NCI-H187 treated with DMSO at 0.1 percent for 48 hours (cell line): ENCODE measurements at regions not wholly inside any gene's neighbourhood (a gene's known extent, or its start where the extent isn't known, plus 50 kb on each side); places are given as distances from the start of the nearest gene placed in this dataset.
"Not testable (repeated sequence)": the region's sequence is repeated elsewhere in the genome, so short reads cannot be mapped to it uniquely, and the experiment has no call there.

Experiments used
- DNase-seq: peaks from one replicate; lab custom pipeline; 2025; lab: John Stamatoyannopoulos, UW

- DNase-seq: peak; percentile 13
Measured at GRCh38 chr4:157779081-157779480, 393.7 kb downstream of the GASK1B start.

DNA sequence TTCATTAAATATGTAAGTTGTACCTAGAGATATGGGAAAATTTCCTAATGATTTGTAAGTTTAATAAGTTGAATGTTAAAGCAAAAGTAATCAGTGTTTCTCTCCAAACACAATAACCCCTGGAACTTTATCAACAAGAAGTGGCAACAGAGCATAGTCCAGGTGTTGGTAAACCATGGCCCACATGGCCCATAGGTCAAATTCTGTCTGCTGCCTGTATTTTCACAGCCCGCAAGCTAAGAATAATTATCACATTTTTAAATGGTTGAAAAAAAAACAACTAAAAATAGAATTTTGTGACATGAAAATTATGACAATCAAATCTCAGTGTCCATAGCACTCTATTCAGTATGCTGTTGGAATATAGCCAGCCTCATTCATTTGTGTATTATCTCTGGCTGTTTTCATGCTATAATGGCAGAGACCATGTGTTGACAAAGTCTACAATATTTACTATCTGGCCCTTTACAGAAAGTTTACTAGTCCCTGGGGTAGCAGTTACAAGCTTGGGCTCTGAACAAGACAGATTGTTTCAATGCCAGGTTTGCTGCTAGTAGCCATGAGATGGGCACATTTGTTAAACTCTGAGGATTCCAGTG is 395.8 kb downstream of the GASK1B start:
- no peak for DNase-seq

GRCh38 chr4:157775971-157776370 is 396.9 kb downstream of the GASK1B start:
- no peak for DNase-seq

DNA sequence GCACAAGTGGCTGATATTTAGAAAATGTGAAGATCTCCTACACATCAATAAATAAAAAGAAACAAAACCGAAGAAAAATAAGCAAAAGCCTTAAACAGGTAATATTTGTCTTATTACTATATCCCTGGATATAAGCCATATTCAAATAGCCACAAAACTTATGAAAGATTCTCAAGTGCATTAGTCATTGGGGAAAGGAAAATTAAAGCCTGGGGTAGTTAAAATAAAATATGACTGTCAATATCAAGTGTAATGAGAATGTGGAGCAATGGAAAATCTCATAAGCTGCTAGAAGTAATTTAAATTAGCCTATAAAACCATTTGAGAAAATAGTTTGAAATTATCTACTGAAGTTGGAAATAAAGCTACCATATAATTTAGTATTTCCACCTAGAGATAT is 399.9 kb downstream of the GASK1B start:
- no peak for DNase-seq

DNA sequence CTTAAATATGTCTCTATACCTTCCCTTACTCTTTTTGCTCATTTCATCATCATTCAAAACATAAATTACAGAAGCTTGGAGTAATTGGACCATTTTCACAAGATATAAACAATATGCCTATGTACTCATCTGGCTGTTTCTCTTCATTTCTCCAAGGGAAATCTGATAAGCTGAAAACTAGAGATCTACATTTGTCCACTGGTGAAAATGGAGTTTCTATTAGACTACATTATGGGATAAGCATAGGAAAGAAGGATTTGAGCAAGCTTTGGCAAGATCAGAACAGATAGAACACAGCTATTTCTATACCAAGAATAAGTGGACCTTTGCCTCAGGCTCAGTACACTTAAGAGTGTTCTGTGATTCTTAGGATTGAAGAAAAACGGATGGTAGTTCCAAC is 404.4 kb downstream of the GASK1B start:
- DNase-seq: no peak

GRCh38 chr4:157763490-157763889 is 409.3 kb downstream of the GASK1B start:
- no peak for DNase-seq

GRCh38 chr4:157754410-157754809 is 418.4 kb downstream of the GASK1B start:
- DNase-seq: no peak

DNA sequence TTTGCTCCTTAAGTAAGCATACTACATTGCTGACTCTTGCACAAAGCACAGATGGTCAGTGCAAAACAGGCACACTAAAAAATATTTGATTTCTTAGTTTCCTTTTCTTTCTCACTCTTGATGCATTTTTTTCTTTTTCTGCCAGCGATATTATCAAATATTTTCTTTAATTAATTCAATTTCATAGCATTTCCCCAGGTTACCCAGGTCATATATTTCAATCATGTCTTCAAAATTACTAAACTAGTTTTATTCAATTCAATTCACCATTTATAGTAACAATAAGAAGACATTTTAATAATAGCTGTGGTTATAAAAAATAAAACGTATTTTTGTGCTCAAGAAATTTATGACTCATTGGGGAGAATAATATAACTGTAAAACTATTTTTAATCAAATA is 421.2 kb downstream of the GASK1B start:
- DNase-seq: no peak

DNA sequence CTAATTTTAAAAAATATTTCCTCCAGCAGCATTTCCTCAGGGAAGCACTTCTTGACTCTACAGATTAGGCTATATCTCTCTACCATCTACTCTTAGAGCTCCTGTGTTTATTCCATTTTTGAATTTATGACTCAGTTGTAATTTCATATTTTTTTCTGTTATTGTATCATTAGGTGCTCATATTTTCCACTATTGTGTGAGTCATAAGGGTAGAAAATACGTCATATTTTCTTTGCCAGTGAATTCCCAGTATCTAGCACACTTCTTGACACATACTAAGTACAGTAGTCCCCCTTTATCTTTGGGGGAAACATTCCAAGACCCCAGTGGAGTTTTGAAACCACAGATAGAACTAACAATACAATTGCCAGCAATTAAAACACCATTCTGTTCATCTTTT is 431.2 kb downstream of the GASK1B start:
- no peak for DNase-seq

DNA sequence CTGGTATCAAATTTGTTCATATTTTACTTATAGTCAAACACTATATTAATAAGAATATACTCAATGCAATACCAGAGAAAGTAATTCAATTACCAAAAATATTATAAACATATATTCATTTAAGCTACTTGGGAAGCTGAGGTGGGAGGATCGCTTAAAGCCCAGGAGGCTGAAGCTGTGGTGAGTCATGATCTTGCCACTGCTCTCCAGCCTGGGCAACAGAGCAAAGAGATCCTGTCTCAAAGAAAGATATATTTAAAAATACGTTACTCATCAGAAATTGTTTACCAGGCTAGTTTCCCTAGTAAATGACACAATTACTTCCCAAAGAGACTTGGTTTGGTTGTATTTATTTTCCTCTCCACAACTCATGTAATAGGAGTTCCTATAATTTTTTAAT is 433.6 kb downstream of the GASK1B start:
- DNase-seq: no peak

- DNase-seq: no peak
Measured at GRCh38 chr4:157728215-157728614, 444.6 kb downstream of the GASK1B start.

- DNase-seq: no peak
Measured at GRCh38 chr4:157727163-157727562, 445.7 kb downstream of the GASK1B start.

DNA sequence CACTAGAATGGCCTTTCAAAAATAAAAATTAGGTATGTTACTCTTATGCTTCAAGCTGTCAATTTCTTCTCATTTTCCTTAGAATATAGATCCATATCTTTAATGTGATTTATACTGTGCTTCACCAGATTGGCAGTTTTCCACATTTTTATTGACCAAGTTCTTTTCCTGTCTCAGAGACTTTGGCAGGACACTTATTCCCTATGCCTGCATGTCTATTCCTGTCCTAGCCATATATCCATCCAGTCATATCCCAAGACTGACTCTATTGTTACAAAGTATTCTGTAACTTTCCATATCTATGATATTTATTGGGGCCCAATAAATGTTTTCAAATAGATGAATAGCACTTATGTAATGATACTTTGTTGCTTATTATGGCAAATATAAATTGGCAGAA is 450.7 kb downstream of the GASK1B start:
- DNase-seq: no peak

DNA sequence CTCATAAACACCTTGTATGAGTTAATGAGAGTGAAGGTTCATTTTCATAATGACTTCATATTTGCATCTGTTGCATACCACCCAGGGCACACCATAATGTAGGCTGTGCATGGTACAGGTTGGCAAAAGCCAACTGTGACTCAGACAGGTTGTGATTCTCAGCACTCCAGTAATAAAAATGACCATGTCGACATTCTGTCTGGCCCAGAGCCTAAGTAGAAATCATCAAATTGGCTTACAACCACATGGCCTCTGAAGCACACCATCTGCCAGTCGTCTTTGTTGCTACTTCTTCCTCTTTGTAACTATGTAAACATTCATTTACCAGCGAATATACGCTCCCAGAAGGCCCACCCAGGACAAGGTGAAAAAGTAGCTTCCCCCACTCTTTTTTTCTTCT is 459.5 kb downstream of the GASK1B start:
- no peak for DNase-seq

GRCh38 chr4:157706155-157706554 is 466.7 kb downstream of the GASK1B start:
- DNase-seq: no peak

DNA sequence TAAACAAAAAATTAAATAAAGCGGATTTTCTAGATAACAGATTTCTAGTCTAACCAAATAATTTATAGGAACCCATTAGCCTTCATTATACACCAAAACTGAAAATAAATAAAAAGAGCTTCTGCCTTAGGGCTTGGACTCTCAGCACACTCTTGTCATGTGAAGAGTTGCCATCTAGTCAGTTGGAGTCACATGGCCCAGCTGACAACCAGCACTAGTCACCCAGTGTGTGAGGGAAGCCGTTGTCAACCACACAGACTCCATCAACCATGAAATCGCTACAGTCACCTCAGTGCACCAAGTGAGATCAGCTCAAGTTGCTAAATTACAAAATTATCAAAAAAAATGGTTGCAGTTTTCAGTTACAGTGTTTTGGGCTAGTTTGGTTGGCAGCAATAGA is 470.0 kb downstream of the GASK1B start:
- DNase-seq: no peak

GRCh38 chr4:157701695-157701994 is 471.2 kb downstream of the GASK1B start:
- DNase-seq: no peak

DNA sequence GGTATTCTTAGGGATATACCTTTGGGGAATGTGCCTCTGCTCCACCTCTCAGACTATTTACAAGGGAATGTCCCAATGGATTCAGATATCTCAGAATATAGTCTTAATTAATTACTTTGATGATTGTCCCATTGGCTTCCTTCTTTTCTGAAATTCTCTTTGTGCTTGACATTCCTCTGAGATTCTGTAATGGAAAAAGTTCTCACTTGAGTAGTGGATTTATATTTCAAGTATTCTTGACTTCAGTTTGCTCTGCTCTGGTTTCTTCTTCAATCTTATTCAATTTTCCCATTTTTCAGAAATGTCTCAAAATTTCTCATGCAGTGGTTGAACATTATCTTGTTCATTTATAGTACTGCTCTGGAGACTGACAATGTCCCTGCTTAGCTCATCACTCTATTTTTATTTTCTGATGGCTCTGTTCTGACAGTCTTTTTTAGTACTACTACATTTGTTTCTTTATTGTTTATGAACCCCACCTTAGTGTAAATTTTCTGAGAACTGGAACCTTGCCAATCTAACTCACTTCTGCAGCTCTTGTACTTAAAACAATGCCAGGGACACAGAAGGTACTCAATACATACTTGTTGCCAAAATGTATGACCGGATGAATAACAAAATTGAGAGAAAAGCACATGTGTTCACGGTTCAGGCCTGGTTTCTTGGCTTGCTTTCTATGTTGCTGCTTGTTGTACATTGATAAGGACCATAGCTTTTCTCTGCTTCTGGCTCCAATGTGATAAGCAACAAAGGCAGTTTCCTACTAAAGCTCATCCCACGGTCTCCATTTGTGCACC is 471.7 kb downstream of the GASK1B start:
- DNase-seq: no peak

GRCh38 chr4:157689476-157689875 is 468.9 kb downstream of the GRIA2 start:
- no peak for DNase-seq

DNA sequence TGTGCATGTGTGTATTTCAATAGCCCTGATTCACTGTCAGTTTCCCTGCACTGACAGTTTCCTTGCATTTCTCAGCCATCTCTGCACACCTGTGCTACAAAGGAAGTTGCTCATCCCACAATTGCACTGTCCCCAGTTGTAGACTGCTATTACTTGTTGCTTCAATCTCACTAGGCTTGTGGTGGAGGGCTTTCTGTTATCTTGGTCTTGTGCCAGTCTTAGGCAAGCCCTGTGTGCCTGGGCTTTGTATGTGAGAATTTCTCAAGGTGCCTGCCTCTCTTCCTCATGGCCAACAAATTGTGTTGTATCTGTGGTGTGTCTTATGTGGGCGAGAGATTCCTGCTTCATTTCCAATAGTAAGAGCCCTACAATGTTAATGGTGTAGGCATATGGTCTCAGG is 467.4 kb downstream of the GRIA2 start:
- no peak for DNase-seq

DNA sequence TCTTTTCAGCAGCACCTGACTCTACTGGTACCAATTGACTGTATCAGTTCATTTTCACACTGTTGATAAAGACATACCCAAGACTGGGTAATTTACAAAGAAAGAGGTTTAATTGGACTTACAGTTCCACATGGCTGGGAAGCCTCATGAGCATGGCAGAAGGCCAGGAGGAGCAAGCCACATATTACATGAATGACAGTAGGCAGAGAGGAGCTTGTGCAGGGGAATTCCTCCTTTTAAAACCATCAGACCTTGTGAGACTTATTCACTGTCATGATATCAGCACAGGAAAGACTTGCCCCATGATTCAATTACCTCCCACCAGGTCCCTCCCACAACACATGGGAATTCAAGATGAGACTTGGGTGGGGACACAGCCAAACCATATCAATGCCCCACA is 458.8 kb downstream of the GRIA2 start:
- not testable (repeated sequence) for DNase-seq

DNA sequence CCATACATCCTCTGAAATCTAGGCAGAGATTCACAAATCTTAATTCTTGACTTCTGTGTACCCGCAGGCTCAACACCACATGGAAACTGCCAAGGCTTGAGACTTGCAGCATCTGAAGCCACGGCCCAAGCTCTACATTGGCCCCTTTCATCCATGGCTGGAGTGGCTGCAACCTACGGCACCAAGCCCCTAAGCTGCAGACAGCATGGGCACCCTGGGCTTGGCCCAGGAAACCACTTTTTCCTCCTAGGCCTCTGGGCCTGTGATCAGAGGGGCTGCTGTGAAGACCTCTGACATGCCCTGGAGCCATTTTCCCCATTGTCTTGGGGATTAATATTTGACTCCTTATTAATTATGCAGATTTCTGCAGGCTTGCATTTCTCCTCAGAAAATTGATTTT is 457.9 kb downstream of the GRIA2 start:
- DNase-seq: no peak

DNA sequence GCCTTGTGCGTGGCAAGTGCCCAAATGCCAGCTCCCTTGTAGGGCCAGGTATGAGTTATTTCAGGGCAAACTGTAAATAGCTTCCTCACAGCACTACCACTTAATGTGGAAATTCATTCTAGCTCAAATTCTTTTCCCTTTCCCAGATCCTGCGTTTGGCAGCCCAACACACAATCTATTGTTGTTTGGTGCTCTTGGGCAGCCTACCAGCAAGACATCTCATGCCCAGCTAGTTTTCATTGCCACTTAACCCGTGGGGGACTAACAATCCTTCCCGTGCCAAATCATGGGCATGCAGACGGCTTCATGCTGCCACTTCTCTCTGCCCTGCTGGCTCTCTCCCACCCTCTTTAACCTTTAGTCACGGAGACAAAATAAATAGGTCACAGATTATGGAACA is 454.2 kb downstream of the GRIA2 start:
- no peak for DNase-seq

DNA sequence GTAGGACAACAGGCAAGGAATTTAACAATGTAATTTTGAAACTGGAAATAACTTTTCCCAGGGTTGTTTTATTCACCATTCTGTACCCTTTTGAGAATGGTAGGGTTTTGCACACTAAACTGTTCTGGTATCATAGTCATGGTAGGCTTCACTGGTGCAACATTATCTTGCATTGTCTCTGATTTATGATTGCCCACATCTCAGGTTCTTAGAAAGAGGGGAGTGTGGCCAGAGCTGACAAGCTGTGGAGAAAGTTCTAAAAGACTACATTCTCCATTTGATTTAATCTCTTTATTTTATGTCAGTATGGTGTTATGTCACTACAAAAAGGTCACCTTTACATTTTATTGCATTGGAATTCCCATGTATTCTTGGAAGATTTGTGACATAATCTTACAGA is 447.3 kb downstream of the GRIA2 start:
- DNase-seq: no peak
